ENCODE measurements at regions not wholly inside any gene's neighbourhood (a gene's known extent, or its start where the extent isn't known, plus 50 kb on each side); places are given as distances from the start of the nearest gene placed in this dataset.

GRCh38 chr3:144301863-144302262 is 330.2 kb downstream of the DIPK2A start:
- TF ChIP-seq CTCF (conservative IDR thresholded peaks at IDR 0.05; ENCODE audit: low read depth, low read length), result no peak
- no peak for TF ChIP-seq EZH2 (IDR thresholded peaks at IDR 0.05; ENCODE audit: borderline replicate concordance, low read depth, low read length, poor library complexity, severe bottlenecking)

All from A673 (cell line).